MCF 10A (cell line): ENCODE measurements at regions not wholly inside any gene's neighbourhood (a gene's known extent, or its start where the extent isn't known, plus 50 kb on each side); places are given as distances from the start of the nearest gene placed in this dataset.

Experiments used
- BruUV-seq: library from RNA; stranded (reverse); fragments of 400-500 nt; replicated peaks from 2 replicates; lab custom pipeline; 2021; lab: Mats Ljungman, UMichigan
- CTCF ChIA-PET: fragments of 300-600 bp; sonication (Branson Sonifier 250); formaldehyde crosslinking; extraction: SDS; loops from one replicate; lab custom pipeline; 2021; ENCODE audit warnings: antibody characterized with exemption, inconsistent platforms; lab: Yijun Ruan, JAX
- POLR2A ChIA-PET: fragments of 300-600, 350-650 bp; sonication (Branson Sonifier 250); formaldehyde crosslinking; extraction: SDS; loops from one replicate; lab custom pipeline; 2020; ENCODE audit warnings: antibody characterized with exemption, inconsistent platforms; lab: Yijun Ruan, JAX
- DNase-seq: peaks from one replicate; pipeline ENCODE4 v3.0.0-alpha.2; 2018; ENCODE audit not compliant: unreplicated experiment
- H3K27ac Mint-ChIP-seq: one replicate; pipeline ENCODE4 v1.8.0; 2022; ENCODE audit warnings: mild to moderate bottlenecking, low read depth, mixed read lengths; ENCODE audit not compliant: unreplicated experiment
- H3K27me3 Mint-ChIP-seq: one replicate; pipeline ENCODE4 v1.8.0; 2022; ENCODE audit warnings: mixed read lengths; ENCODE audit not compliant: insufficient read depth, unreplicated experiment
- H3K36me3 Mint-ChIP-seq: one replicate; pipeline ENCODE4 v1.8.0; 2022; ENCODE audit warnings: mild to moderate bottlenecking, moderate library complexity, mixed read lengths; ENCODE audit not compliant: insufficient read depth, unreplicated experiment
- H3K4me1 Mint-ChIP-seq: one replicate; pipeline ENCODE4 v1.8.0; 2022; ENCODE audit warnings: mixed read lengths; ENCODE audit not compliant: insufficient read depth, unreplicated experiment
- H3K4me3 Mint-ChIP-seq: one replicate; pipeline ENCODE4 v1.8.0; 2022; ENCODE audit warnings: mild to moderate bottlenecking, moderate library complexity, mixed read lengths; ENCODE audit not compliant: unreplicated experiment
- H3K9me3 Mint-ChIP-seq: one replicate; pipeline ENCODE4 v1.8.0; 2022; ENCODE audit warnings: mixed read lengths; ENCODE audit not compliant: unreplicated experiment
- CTCF ChIP-seq: fragments of 200-600 bp; IDR thresholded peaks from one replicate; pipeline ENCODE4 v1.8.0; 2022; ENCODE audit warnings: antibody characterized with exemption, mild to moderate bottlenecking; ENCODE audit not compliant: unreplicated experiment
- intact Hi-C: fragments of 100-400 bp; cut with micrococcal nuclease; formaldehyde crosslinking; loops from 2 replicates; pipeline ENCODE4 v1.14.1; 2022

- ChIA-PET CTCF (interaction anchor here (0.6 kb wide), 1 partner anchor 162 kb away, joined by 3 read pairs; no protein-coding TSS in a partner anchor), POLR2A (interaction anchor here (1.1 to 1.6 kb wide), 2 partner anchors 10 to 639 kb away, joined by 3 read pairs; no protein-coding TSS in a partner anchor)
- no peak for TF ChIP-seq CTCF
- Mint-ChIP-seq H3K9me3 (no peaks in the 10 kb centered on the region), H3K36me3 (no peaks in the 10 kb centered on the region), H3K27ac (no peak overlapping the region), H3K4me1 (peaks cover 26% of the 10 kb centered on the region), H3K4me3 (no peak overlapping the region), H3K27me3 (no peaks in the 10 kb centered on the region)
- BruUV-seq = no TSS peak
- peak; percentile 61 for DNase-seq
- intact Hi-C loops = loop anchor here (5.0 kb wide), 1 partner anchor 45 kb away; no protein-coding TSS in a partner anchor
Observed at GRCh38 chr5:124102486-124102885, 590.5 kb downstream of the CSNK1G3 start.

- no peak for DNase-seq
- TF ChIP-seq CTCF = no peak
- no peak overlapping the region for H3K4me3 Mint-ChIP-seq
- H3K27me3 Mint-ChIP-seq = no peaks in the 10 kb centered on the region
- intact Hi-C loops = no loop called here
- no peak overlapping the region for H3K27ac Mint-ChIP-seq
- BruUV-seq = no TSS peak
- peaks cover 10% of the 10 kb centered on the region for H3K9me3 Mint-ChIP-seq
- H3K4me1 Mint-ChIP-seq = peaks cover 8% of the 10 kb centered on the region
- CTCF ChIA-PET = no interaction called here
- POLR2A ChIA-PET = no interaction called here
- H3K36me3 Mint-ChIP-seq = no peaks in the 10 kb centered on the region
Observed at GRCh38 chr5:124093658-124094057, 581.7 kb downstream of the CSNK1G3 start.

- POLR2A ChIA-PET = interaction anchor here (0.7 to 1.7 kb wide), 4 partner anchors 13 to 1740 kb away, joined by 3 to 6 read pairs (median 3); no protein-coding TSS in a partner anchor
- H3K27me3 Mint-ChIP-seq = no peaks in the 10 kb centered on the region
- TF ChIP-seq CTCF = no peak
- peaks cover 8% of the 10 kb centered on the region for H3K4me1 Mint-ChIP-seq
- no peaks in the 10 kb centered on the region for H3K36me3 Mint-ChIP-seq
- BruUV-seq = no TSS peak
- H3K9me3 Mint-ChIP-seq = peaks cover 9% of the 10 kb centered on the region
- no peak overlapping the region for H3K4me3 Mint-ChIP-seq
- CTCF ChIA-PET = no interaction called here
- no peak overlapping the region for H3K27ac Mint-ChIP-seq
- intact Hi-C loops = no loop called here
- no peak for DNase-seq
Observed at GRCh38 chr5:124090115-124090514, 578.1 kb downstream of the CSNK1G3 start.

- no peak for DNase-seq
- Mint-ChIP-seq H3K27ac (no peak overlapping the region), H3K9me3 (peaks cover 3% of the 10 kb centered on the region), H3K36me3 (no peaks in the 10 kb centered on the region), H3K4me1 (peaks cover 8% of the 10 kb centered on the region), H3K27me3 (no peaks in the 10 kb centered on the region), H3K4me3 (no peak overlapping the region)
- CTCF ChIA-PET = interaction anchor here (0.9 kb wide), 1 partner anchor 11 kb away, joined by 3 read pairs; no protein-coding TSS in a partner anchor
- no peak for TF ChIP-seq CTCF
- no TSS peak for BruUV-seq
- intact Hi-C loops = no loop called here
- POLR2A ChIA-PET = interaction anchor here (0.6 to 1.7 kb wide), 5 partner anchors 14 to 1740 kb away, joined by 3 to 6 read pairs (median 3); no protein-coding TSS in a partner anchor
Observed at GRCh38 chr5:124089578-124089977, 577.6 kb downstream of the CSNK1G3 start.
